Activated CD8-positive, alpha-beta T cell treated with anti-CD3 and anti-CD28 coated beads for 36 hours (primary cell): ENCODE measurements at regions not wholly inside any gene's neighbourhood (a gene's known extent, or its start where the extent isn't known, plus 50 kb on each side); places are given as distances from the start of the nearest gene placed in this dataset.
"Not testable (repeated sequence)": the region's sequence is repeated elsewhere in the genome, so short reads cannot be mapped to it uniquely, and the experiment has no call there.

Source experiments
- ATAC-seq: fragments of 200-7000 bp; cut with Tn5 transposase; one replicate; pipeline ENCODE4 v1.10.0; 2021; ENCODE audit warnings: mild to moderate bottlenecking, moderate library complexity
- CTCF ChIA-PET: fragments of 350-600 bp; sonication (Branson Sonifier 250); formaldehyde crosslinking; loops from one replicate; lab custom pipeline; 2021; ENCODE audit warnings: antibody characterized with exemption; lab: Charles Lee
- POLR2A ChIA-PET: fragments of 350-600 bp; sonication (Branson Sonifier 250); formaldehyde crosslinking; loops from one replicate; lab custom pipeline; 2021; ENCODE audit warnings: antibody characterized with exemption; lab: Charles Lee
- DNase-seq: peaks from one replicate; pipeline ENCODE4 v3.0.0-alpha.2; 2020
- H3K27ac Mint-ChIP-seq: one replicate; pipeline ENCODE4 v1.8.0; 2021; ENCODE audit warnings: mild to moderate bottlenecking, mixed read lengths
- H3K27me3 Mint-ChIP-seq: one replicate; pipeline ENCODE4 v1.8.0; 2021; ENCODE audit warnings: mixed read lengths
- H3K36me3 Mint-ChIP-seq: one replicate; pipeline ENCODE4 v1.8.0; 2021; ENCODE audit warnings: low read depth, mixed read lengths
- H3K4me1 Mint-ChIP-seq: one replicate; pipeline ENCODE4 v1.8.0; 2021; ENCODE audit warnings: low read depth, mixed read lengths
- H3K4me3 Mint-ChIP-seq: one replicate; pipeline ENCODE4 v1.8.0; 2021; ENCODE audit warnings: mild to moderate bottlenecking, moderate library complexity, mixed read lengths
- H3K9me3 Mint-ChIP-seq: one replicate; pipeline ENCODE4 v1.8.0; 2021; ENCODE audit warnings: mixed read lengths
- intact Hi-C: fragments of 100-400 bp; cut with micrococcal nuclease; formaldehyde crosslinking; loops from one replicate; pipeline ENCODE4 v1.10.0; 2022
- TF ChIP-seq, protein P1 (sequence below): fragments of 200-600 bp; IDR thresholded peaks from one replicate; pipeline ENCODE4 v1.8.0; 2022; ENCODE audit warnings: antibody characterized with exemption, mild to moderate bottlenecking

DNA sequence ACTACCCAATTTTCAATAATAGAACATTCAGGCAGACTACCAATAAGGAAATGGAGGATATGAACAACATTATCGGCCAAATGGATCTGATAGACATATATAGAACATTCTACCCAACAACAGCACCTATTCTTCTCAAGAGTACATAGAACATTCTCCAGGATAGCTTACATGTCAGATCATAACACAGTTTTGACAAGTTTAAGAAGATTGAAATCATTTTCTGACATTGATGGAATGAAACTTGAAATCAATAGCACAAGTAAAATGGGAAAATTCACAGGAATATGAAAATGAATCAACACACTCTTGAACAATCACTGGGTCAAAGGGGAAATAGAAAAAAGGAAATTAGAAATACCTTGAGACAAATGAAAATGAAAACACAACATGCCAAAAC, 94.6 kb upstream of the MEGF10 start:
- CTCF ChIA-PET, result no interaction called here

DNA sequence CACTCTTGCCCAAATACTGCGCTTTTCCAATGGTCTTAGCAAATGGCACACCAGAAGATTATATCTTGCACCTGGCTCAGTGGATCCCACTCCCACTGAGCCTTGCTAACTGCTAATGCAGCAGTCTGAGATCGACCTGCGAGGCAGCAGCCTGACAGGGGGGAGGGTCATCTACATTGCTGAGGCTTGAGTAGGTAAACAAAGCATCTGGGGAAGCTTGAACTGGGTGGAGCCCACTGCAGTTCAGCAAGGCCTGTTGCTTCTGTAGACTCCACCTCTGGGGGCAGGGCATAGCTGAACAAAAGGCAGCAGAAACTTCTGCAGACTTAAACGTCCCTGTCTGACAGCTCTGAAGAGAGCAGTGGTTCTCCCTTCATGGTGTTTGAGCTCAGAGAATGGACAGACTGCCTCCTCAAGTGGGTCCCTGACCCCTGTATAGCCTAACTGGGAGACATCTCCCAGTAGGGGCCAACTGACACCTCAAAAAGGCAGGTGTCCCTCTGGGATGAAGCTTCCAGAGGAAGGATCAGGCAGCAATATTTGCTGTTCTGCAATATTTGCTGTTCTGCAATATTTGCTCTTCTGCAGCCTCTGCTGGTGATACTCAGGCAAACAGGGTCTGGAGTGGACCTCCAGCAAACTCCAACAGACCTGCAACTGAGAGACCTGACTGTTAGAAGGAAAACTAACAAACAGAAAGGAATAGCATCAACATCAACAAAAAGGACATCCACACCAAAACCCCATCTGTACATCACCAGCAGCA, 93.0 kb upstream of the MEGF10 start:
- ATAC-seq, H3K4me1 Mint-ChIP-seq, H3K4me3 Mint-ChIP-seq, H3K36me3 Mint-ChIP-seq, DNase-seq, H3K9me3 Mint-ChIP-seq, intact Hi-C loops, H3K27ac Mint-ChIP-seq, H3K27me3 Mint-ChIP-seq, CTCF ChIA-PET, POLR2A ChIA-PET: not testable (repeated sequence)

More for the DNA sequence above, 94.6 kb upstream of the MEGF10 start:
- peaks cover 5% of the 10 kb centered on the region for H3K27me3 Mint-ChIP-seq
- no peaks in the 10 kb centered on the region for H3K36me3 Mint-ChIP-seq
- POLR2A ChIA-PET, result no interaction called here
- ATAC-seq (no peak), DNase-seq (no peak)
- no peak overlapping the region for H3K4me3 Mint-ChIP-seq
- H3K27ac Mint-ChIP-seq, result no peak overlapping the region
- H3K4me1 Mint-ChIP-seq, result no peaks in the 10 kb centered on the region
- intact Hi-C loops, result no loop called here
- H3K9me3 Mint-ChIP-seq, result peaks cover 1% of the 10 kb centered on the region
- TF ChIP-seq, protein P1, sequence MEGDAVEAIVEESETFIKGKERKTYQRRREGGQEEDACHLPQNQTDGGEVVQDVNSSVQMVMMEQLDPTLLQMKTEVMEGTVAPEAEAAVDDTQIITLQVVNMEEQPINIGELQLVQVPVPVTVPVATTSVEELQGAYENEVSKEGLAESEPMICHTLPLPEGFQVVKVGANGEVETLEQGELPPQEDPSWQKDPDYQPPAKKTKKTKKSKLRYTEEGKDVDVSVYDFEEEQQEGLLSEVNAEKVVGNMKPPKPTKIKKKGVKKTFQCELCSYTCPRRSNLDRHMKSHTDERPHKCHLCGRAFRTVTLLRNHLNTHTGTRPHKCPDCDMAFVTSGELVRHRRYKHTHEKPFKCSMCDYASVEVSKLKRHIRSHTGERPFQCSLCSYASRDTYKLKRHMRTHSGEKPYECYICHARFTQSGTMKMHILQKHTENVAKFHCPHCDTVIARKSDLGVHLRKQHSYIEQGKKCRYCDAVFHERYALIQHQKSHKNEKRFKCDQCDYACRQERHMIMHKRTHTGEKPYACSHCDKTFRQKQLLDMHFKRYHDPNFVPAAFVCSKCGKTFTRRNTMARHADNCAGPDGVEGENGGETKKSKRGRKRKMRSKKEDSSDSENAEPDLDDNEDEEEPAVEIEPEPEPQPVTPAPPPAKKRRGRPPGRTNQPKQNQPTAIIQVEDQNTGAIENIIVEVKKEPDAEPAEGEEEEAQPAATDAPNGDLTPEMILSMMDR, result no peak

DNA sequence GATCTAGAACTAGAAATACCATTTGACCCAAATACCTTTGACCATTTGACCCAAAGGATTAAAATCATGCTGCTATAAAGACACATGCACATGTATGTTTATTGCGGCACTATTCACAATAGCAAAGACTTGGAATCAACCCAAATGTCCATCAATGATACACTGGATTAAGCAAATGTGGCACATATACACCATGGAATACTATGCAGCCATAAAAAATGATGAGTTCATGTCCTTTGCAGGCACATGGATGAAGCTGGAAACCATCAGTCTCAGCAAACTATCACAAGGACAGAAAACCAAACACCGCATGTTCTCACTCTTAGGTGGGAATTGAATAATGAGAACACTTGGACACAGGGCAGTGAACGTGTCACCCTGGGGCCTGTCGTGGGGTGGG, 87.9 kb upstream of the MEGF10 start:
- H3K27ac Mint-ChIP-seq, H3K4me1 Mint-ChIP-seq, DNase-seq, H3K4me3 Mint-ChIP-seq, intact Hi-C loops, CTCF ChIA-PET, H3K9me3 Mint-ChIP-seq, H3K27me3 Mint-ChIP-seq, H3K36me3 Mint-ChIP-seq, ATAC-seq, POLR2A ChIA-PET: not testable (repeated sequence)

DNA sequence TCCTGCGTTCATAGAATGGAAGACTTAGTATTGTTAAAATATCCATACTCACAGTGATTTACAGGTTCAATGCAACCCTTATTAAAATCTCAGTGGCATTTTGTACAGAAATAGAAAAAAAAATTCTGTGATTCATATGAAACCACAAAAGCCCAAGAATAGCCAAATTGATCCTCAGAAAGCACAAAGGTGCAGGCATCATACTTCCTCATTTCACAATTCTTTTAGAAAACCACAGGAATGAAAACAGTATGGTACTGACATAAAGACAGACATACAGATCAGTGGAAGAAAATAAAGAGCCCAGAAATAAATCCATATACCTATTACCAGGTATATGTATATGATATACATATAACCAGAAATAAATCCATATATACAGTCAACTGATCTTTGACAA, 86.8 kb upstream of the MEGF10 start:
- DNase-seq, result no peak
- TF ChIP-seq, protein P1, result no peak
- Mint-ChIP-seq H3K4me1 (no peaks in the 10 kb centered on the region), H3K27ac (no peak overlapping the region), H3K9me3 (peaks cover 5% of the 10 kb centered on the region), H3K36me3 (no peaks in the 10 kb centered on the region), H3K4me3 (no peak overlapping the region), H3K27me3 (peaks cover 7% of the 10 kb centered on the region)
- ChIA-PET CTCF (no interaction called here), POLR2A (no interaction called here)
- ATAC-seq, result no peak
- intact Hi-C loops, result no loop called here

DNA sequence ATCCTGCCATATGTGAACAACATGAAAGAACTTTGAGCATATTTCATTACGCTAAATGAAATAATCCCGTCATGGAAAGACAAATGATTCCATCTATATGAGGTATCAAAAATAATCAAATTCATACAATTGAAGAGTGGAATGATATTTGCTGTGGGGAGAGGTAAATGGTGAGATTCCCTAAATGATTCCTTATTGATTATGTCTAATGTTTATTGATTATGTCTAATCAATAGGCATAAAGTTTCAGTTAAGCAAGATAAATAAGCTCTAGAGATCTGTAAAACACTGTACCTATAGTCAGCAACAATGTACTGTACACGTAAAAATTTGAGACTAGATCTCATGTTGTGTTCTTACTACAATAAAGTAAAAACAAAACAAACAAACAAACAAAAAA, 85.4 kb upstream of the MEGF10 start:
- H3K27ac Mint-ChIP-seq, result no peak overlapping the region
- no peaks in the 10 kb centered on the region for H3K4me1 Mint-ChIP-seq
- TF ChIP-seq, protein P1, result no peak
- intact Hi-C loops, result no loop called here
- no peak overlapping the region for H3K4me3 Mint-ChIP-seq
- no peaks in the 10 kb centered on the region for H3K36me3 Mint-ChIP-seq
- ChIA-PET CTCF (no interaction called here), POLR2A (no interaction called here)
- no peak for DNase-seq
- no peak for ATAC-seq
- H3K27me3 Mint-ChIP-seq, result peaks cover 2% of the 10 kb centered on the region
- H3K9me3 Mint-ChIP-seq, result peaks cover 5% of the 10 kb centered on the region

DNA sequence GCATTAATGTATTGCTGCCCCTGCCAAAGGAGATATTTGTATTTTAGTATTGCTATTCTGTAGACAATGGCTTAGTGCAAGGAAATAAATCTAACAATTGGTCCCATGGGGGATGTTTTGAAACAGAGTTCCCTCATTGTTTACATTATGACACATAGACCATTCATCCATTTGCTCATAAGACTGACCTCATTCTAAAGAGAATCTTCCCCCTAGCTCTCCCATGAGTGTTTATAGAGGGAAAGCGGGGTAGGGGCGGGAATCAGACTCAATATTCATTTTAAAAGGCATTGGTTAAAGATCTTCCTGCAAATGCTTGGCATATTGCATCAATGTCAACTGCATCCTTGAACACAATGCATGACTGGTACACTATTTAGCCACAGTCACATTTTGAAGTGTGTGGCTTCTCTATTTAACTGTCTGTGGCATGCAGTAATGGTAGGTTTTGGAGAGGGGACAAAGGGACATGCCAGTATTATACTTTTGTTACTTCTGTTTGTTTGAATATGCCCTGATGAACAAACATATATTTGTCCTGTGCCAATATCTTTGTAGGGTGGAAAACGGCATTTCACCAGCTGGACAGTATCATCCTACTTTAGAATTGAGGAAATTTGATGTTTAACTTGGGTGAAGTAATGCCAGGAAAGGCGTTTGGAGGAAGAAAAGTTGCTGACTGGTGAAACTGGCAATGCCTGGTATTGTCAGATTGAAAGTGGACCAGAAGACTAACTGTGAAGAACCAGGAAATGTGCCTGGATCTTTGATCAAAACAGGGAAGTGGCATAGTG, 84.1 kb upstream of the MEGF10 start:
- Mint-ChIP-seq H3K27ac (no peak overlapping the region), H3K4me1 (no peaks in the 10 kb centered on the region), H3K9me3 (peaks cover 1% of the 10 kb centered on the region), H3K27me3 (peaks cover 2% of the 10 kb centered on the region), H3K4me3 (no peak overlapping the region), H3K36me3 (no peaks in the 10 kb centered on the region)
- intact Hi-C loops, result no loop called here
- DNase-seq (no peak), ATAC-seq (no peak)
- CTCF ChIA-PET, result no interaction called here
- TF ChIP-seq, protein P1, result no peak
- POLR2A ChIA-PET, result no interaction called here
